ENCODE measurements at regions not wholly inside any gene's neighbourhood (a gene's known extent, or its start where the extent isn't known, plus 50 kb on each side); places are given as distances from the start of the nearest gene placed in this dataset.

- TF ChIP-seq CTCF (IDR thresholded peaks at IDR 0.05 in 2 of 3, conservative IDR thresholded peaks at IDR 0.05 in 1 of 3; ENCODE audit: borderline replicate concordance in 1 of 3, insufficient read depth in 1 of 3, low read depth in 2 of 3, low read length in 2 of 3) (no peak), POLR2A (IDR thresholded peaks at IDR 0.05; ENCODE audit: borderline replicate concordance, extremely low read depth, insufficient read depth, insufficient read length) (no peak), POLR2AphosphoS5 (IDR thresholded peaks at IDR 0.05; ENCODE audit: low read depth, low read length) (no peak), EZH2 (IDR thresholded peaks at IDR 0.05) (no peak), CEBPB (IDR thresholded peaks at IDR 0.05; ENCODE audit: low read depth) (no peak), YY1 (IDR thresholded peaks at IDR 0.05; ENCODE audit: extremely low read depth, insufficient replicate concordance, low read depth, low read length) (no peak), ZFX (IDR thresholded peaks at IDR 0.05) (no peak), JUND (IDR thresholded peaks at IDR 0.05) (no peak), RAD21 (IDR thresholded peaks at IDR 0.05; ENCODE audit: low read depth) (no peak), TCF7L2 (IDR thresholded peaks at IDR 0.05; ENCODE audit: borderline replicate concordance, extremely low read depth, insufficient read depth, insufficient read length) (no peak), SIN3A (IDR thresholded peaks at IDR 0.05; ENCODE audit: low read depth) (no peak)
Measured at GRCh38 chr17:73749928-73750605, 105.8 kb upstream of the SDK2 start.

Data from HCT116 (cell line).